ENCODE measurements at regions not wholly inside any gene's neighbourhood (a gene's known extent, or its start where the extent isn't known, plus 50 kb on each side); places are given as distances from the start of the nearest gene placed in this dataset.

DNA sequence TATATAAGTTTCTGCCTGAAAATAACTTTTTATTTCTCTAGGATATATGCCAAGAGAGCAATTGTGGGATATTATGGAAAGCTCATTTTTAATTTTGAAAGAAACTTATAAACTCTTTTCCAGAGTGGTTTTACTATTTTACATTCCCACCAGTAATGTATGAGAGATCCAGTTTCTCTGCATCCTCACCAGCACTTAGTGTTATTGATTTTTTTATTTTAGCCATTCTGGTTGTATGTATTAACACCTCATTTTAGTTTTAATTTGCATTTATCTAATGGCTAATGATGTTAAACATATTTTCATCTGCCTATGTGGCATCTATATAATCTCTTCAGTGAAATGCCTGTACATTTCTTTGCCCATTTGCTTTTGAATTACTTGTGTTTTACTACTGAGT is 597.7 kb upstream of the RAB6C start:
- Histone ChIP-seq H3K4me2 (ENCODE audit: insufficient read depth, low read length) (no peak overlapping the region), H4K20me1 (replicated peaks; ENCODE audit: control insufficient read depth, extremely low read depth, insufficient read depth, low read length) (no peaks in the 10 kb centered on the region), H3K4me3 (replicated peaks in 1 of 3; ENCODE audit: insufficient read depth in 1 of 3, low read depth in 1 of 3, low read length in 3 of 3) (no peak overlapping the region), H3K36me3 (ENCODE audit: control insufficient read depth in 2 of 2, extremely low read depth in 1 of 2, insufficient read depth in 2 of 2, low read length in 2 of 2) (no peaks in the 10 kb centered on the region), H3K79me2 (ENCODE audit: control insufficient read depth, insufficient read depth, low read length) (no peaks in the 10 kb centered on the region), H3K27me3 (ENCODE audit: control insufficient read depth in 2 of 2, insufficient read depth in 2 of 2, low read length in 2 of 2) (no peaks in the 10 kb centered on the region), H3K9me1 (replicated peaks; ENCODE audit: control insufficient read depth, extremely low read depth, insufficient read depth, low read length) (no peaks in the 10 kb centered on the region), H3K9ac (replicated peaks; ENCODE audit: extremely low read depth, insufficient read depth, low read length) (no peak overlapping the region), H2AFZ (ENCODE audit: low read depth, low read length) (no peak overlapping the region), H3K27ac (ENCODE audit: insufficient read depth, low read depth, low read length) (no peak overlapping the region), H3K9me3 (replicated peaks; ENCODE audit: control insufficient read depth, insufficient read depth, low read length) (peaks cover 15% of the 10 kb centered on the region), H3K4me1 (ENCODE audit: control insufficient read depth, extremely low read depth, insufficient read depth, low read length) (no peaks in the 10 kb centered on the region)
- intact Hi-C loops (cut with micrococcal nuclease) = no loop called here
- BruUV-seq (replicated peaks) = no TSS peak
- POLR2A ChIA-PET = no interaction called here
- TF ChIP-seq JUN (IDR thresholded peaks at IDR 0.05; ENCODE audit: borderline replicate concordance, insufficient read depth, insufficient read length, low read depth) (no peak), MYC (IDR thresholded peaks at IDR 0.05; ENCODE audit: low read depth, low read length) (no peak), POLR2A (IDR thresholded peaks at IDR 0.05; ENCODE audit: low read depth, low read length) (no peak), FOS (IDR thresholded peaks at IDR 0.05; ENCODE audit: borderline replicate concordance, insufficient read depth, low read length) (no peak), GATA2 (IDR thresholded peaks at IDR 0.05; ENCODE audit: insufficient read depth, insufficient read length, low read depth, low read length) (no peak), POLR2AphosphoS5 (IDR thresholded peaks at IDR 0.05; ENCODE audit: insufficient read depth, low read depth, low read length) (no peak), EZH2 (IDR thresholded peaks at IDR 0.05; ENCODE audit: borderline replicate concordance, low read depth, low read length, severe bottlenecking) (no peak)
- TF ChIP-seq, protein P1, sequence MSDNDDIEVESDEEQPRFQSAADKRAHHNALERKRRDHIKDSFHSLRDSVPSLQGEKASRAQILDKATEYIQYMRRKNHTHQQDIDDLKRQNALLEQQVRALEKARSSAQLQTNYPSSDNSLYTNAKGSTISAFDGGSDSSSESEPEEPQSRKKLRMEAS (IDR thresholded peaks at IDR 0.05; ENCODE audit: insufficient read depth, insufficient read length) = no peak
- TF ChIP-seq, protein P2, sequence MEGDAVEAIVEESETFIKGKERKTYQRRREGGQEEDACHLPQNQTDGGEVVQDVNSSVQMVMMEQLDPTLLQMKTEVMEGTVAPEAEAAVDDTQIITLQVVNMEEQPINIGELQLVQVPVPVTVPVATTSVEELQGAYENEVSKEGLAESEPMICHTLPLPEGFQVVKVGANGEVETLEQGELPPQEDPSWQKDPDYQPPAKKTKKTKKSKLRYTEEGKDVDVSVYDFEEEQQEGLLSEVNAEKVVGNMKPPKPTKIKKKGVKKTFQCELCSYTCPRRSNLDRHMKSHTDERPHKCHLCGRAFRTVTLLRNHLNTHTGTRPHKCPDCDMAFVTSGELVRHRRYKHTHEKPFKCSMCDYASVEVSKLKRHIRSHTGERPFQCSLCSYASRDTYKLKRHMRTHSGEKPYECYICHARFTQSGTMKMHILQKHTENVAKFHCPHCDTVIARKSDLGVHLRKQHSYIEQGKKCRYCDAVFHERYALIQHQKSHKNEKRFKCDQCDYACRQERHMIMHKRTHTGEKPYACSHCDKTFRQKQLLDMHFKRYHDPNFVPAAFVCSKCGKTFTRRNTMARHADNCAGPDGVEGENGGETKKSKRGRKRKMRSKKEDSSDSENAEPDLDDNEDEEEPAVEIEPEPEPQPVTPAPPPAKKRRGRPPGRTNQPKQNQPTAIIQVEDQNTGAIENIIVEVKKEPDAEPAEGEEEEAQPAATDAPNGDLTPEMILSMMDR (IDR thresholded peaks at IDR 0.05; ENCODE audit: extremely low read depth in 1 of 2, insufficient read depth in 1 of 2, low read depth in 1 of 2, low read length in 2 of 2) = no peak
- dilution Hi-C loops (cut with MboI; ENCODE audit: extremely low pct_ligation_motif_present, low sequenced_read_pairs) = no loop called here
- CTCF ChIA-PET = no interaction called here
- FAIRE-seq = no peak
- DNase-seq (ENCODE audit: low read depth, low spot score) = no peak
